ENCODE measurements at regions not wholly inside any gene's neighbourhood (a gene's known extent, or its start where the extent isn't known, plus 50 kb on each side); places are given as distances from the start of the nearest gene placed in this dataset.
"Not testable (repeated sequence)": the region's sequence is repeated elsewhere in the genome, so short reads cannot be mapped to it uniquely, and the experiment has no call there.

DNA sequence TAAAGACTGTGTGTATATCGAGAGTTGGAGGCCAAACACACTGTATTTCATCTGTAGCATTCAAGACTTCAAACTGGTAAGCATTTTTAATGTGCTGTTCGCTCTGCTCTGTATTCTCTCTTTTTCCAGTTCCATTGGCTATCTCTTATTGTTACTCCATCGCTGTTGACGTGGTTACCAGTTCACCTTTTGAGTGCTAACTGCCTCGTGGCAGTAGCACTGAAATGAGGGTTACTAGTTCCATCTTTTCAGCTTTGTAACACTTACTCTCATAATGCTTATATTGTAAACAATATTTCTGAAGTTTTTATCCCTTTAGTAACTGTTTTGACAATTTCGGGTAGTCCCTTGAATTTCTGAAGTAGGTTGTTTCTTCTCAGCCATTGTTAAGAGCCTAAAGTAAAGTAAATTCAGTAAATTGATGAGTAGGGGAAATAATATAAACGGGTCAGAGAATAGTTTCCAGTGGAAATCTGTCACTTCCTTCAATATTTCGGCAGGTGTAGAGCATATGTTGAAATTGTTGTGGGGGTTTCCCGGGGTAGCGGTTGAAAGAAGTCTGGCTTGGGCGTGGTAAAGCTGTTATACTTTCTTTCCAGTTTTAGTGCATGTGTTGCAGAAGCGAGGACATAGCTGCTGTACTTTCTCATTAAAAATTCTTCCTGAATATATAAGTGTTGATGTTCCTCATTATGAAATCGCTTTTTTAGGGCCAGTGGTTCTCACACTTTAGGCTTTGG, 175.7 kb upstream of the GOLGA6L22 start:
- H3K27me3 ChIP-seq (ENCODE audit: insufficient read depth, low read depth); H3K36me3 ChIP-seq (ENCODE audit: insufficient read depth); H3K4me2 ChIP-seq; H4K20me1 ChIP-seq (ENCODE audit: insufficient read depth); H3K4me3 ChIP-seq (IDR thresholded peaks at IDR 0.05; ENCODE audit: insufficient read depth, low read depth, low read length); H3K79me2 ChIP-seq (ENCODE audit: insufficient read depth, low read depth); H3K9ac ChIP-seq; H2AFZ ChIP-seq (ENCODE audit: low read depth); H3K4me1 ChIP-seq (ENCODE audit: low read depth, poor library complexity, severe bottlenecking); H3K27ac ChIP-seq: not testable (repeated sequence)

DNA sequence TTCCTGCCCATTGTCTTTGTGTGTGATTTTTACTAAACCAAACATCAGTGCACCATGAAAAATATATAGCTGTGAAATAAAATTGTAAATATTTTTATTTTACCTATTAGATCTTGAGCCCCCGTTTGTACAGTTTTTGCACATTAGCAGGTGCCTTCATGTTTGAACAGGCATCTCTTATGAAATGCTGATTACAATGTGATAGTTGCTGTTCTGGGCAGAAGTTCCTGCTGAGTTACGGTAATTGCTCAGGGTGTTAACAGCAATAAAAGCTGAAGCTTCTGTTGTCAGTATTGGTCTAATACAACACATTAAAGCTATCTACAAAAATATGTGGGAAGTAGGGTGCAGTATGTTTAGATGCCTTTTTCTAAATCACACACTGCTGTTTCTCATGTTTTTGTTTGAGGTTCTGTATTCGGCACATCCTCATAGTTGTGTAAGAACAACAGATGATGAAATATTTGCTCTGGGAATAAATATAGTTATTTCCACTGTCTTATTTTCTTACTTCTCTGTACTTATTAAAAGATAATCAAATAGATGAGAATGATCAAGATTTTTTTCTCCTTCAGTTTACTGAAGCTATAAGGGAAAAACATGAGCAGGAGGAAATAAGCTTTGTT, 173.8 kb upstream of the GOLGA6L22 start:
- not testable (repeated sequence) for H3K36me3 ChIP-seq (ENCODE audit: insufficient read depth); H3K4me3 ChIP-seq (IDR thresholded peaks at IDR 0.05; ENCODE audit: insufficient read depth, low read depth, low read length); H4K20me1 ChIP-seq (ENCODE audit: insufficient read depth); H3K4me2 ChIP-seq; H3K9ac ChIP-seq; H3K79me2 ChIP-seq (ENCODE audit: insufficient read depth, low read depth); H2AFZ ChIP-seq (ENCODE audit: low read depth); H3K27ac ChIP-seq; H3K4me1 ChIP-seq (ENCODE audit: low read depth, poor library complexity, severe bottlenecking); H3K27me3 ChIP-seq (ENCODE audit: insufficient read depth, low read depth)

GRCh38 chr15:22291054-22291453, 167.6 kb upstream of the GOLGA6L22 start:
- not testable (repeated sequence) for H3K27me3 ChIP-seq (ENCODE audit: insufficient read depth, low read depth); H3K9ac ChIP-seq; H3K4me1 ChIP-seq (ENCODE audit: low read depth, poor library complexity, severe bottlenecking); H2AFZ ChIP-seq (ENCODE audit: low read depth); H4K20me1 ChIP-seq (ENCODE audit: insufficient read depth); H3K27ac ChIP-seq; H3K4me2 ChIP-seq; H3K79me2 ChIP-seq (ENCODE audit: insufficient read depth, low read depth); H3K36me3 ChIP-seq (ENCODE audit: insufficient read depth); H3K4me3 ChIP-seq (IDR thresholded peaks at IDR 0.05; ENCODE audit: insufficient read depth, low read depth, low read length)

- H4K20me1 ChIP-seq (ENCODE audit: insufficient read depth); H3K79me2 ChIP-seq (ENCODE audit: insufficient read depth, low read depth); H2AFZ ChIP-seq (ENCODE audit: low read depth); H3K4me2 ChIP-seq; H3K27ac ChIP-seq; H3K4me1 ChIP-seq (ENCODE audit: low read depth, poor library complexity, severe bottlenecking); H3K4me3 ChIP-seq (IDR thresholded peaks at IDR 0.05; ENCODE audit: insufficient read depth, low read depth, low read length); H3K9ac ChIP-seq; H3K27me3 ChIP-seq (ENCODE audit: insufficient read depth, low read depth); H3K36me3 ChIP-seq (ENCODE audit: insufficient read depth): not testable (repeated sequence)
Measured at GRCh38 chr15:22303112-22303511, 155.6 kb upstream of the GOLGA6L22 start.

Data from KMS-11 (cell line).